ENCODE measurements at regions not wholly inside any gene's neighbourhood (a gene's known extent, or its start where the extent isn't known, plus 50 kb on each side); places are given as distances from the start of the nearest gene placed in this dataset.

DNA sequence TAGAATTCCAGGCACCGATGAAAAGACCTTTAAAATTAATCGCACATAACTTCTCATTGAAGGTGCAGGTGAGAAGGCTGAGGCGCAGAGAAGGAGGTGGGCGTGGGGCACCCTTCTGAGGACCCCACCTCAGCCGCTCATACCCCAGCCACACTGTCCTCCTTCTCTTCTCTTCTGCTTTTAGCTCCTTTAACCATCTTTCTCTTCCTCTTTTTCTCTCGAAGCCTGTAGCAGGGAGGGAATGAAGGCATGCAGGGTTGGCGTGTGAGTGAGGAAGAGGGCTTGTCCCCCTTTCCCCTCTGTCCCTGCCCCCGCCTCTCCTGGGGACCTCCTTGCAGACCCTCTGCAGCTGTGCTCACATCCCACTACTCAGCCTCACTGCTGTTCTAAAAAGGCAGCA lies 57.8 kb upstream of the CACNA1E start:
- Mint-ChIP-seq H3K27me3 (peaks cover 21% of the 10 kb centered on the region), H3K27ac (no peak overlapping the region), H3K36me3 (ENCODE audit: low read depth) (no peaks in the 10 kb centered on the region), H3K4me1 (peaks cover 13% of the 10 kb centered on the region), H3K9me3 (no peaks in the 10 kb centered on the region), H3K4me3 (no peak overlapping the region)
- ChIA-PET POLR2A (no interaction called here), CTCF (interaction anchor here (0.5 to 2.0 kb wide), 15 partner anchors 9 to 1638 kb away, joined by 3 to 9 read pairs (median 3); no protein-coding TSS in a partner anchor)
- no peak for DNase-seq

DNA sequence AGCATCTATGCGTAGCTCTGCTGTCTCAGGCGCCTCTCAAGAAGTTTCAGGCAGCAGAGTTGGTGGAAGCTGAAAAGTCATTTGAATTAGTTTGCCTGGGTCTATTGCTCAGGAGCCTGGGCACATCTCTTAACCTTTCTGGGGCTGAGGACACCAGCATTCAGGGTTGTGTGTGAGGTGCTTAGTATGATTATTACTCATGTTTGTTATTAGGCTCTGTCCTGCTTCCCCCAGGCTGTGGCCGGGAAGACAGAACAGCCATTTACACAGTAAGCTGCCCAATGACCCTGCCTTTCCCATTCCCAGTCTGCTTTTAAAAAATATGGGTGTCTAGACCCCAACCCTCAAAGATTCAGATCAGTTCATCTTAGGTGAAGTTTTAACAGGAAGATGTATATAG lies 53.9 kb upstream of the CACNA1E start:
- Mint-ChIP-seq H3K4me1 (peaks cover 6% of the 10 kb centered on the region), H3K27me3 (peaks cover 30% of the 10 kb centered on the region), H3K27ac (no peak overlapping the region), H3K9me3 (no peaks in the 10 kb centered on the region), H3K4me3 (no peak overlapping the region), H3K36me3 (ENCODE audit: low read depth) (no peaks in the 10 kb centered on the region)
- no peak for DNase-seq
- ChIA-PET CTCF (interaction anchor here (2.1 kb wide), 1 partner anchor 239 kb away, joined by 14 read pairs; no protein-coding TSS in a partner anchor), POLR2A (no interaction called here)

DNA sequence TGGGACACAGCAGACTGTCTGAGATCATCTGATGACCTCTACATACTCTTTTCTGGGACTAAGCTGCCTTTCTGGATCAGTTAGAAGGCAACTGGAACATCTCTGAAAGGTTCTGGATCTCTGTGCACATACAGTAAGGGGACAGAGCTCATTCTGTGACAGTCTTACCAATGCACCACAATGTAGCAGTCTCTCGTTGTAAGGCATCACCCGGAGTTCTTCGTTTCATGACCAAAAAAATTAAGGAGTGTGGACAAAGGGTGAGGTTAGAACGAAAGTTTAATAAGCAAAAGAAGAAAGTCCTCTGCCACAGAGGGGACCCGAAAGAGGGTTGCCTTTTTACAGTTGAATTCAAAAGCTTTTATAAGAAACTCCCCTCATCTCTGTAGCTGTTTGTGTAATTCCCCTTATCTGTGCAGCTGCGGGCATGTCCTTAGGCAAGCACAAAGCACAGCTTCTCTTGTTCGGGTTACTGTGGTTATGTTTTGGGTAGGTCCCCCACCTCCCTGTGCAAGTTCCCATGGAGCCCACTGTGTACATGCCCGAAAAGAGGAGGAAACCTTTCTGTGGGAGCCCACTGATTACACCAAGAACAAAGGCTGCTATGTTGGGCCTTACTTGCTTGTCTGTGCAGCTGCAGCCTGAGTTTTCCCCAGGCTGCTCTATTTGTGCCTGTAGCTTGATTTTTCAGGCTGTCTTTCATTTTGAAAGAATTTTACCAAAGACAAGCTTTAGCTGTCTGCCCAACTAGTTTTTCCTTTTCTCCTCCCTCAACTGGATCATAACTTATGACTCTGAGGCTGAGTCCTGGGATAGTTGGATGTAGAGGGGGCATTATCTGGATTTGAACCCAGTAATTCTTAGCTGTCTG lies 53.1 kb upstream of the CACNA1E start:
- POLR2A ChIA-PET, result no interaction called here
- H3K27me3 Mint-ChIP-seq, result peaks cover 32% of the 10 kb centered on the region
- H3K27ac Mint-ChIP-seq, result no peak overlapping the region
- H3K4me1 Mint-ChIP-seq, result no peaks in the 10 kb centered on the region
- no peaks in the 10 kb centered on the region for H3K9me3 Mint-ChIP-seq
- CTCF ChIA-PET, result interaction anchor here (0.9 to 2.1 kb wide), 4 partner anchors 41 to 249 kb away, joined by 3 to 14 read pairs (median 3); no protein-coding TSS in a partner anchor
- no peak for DNase-seq
- no peak overlapping the region for H3K4me3 Mint-ChIP-seq
- no peaks in the 10 kb centered on the region for H3K36me3 Mint-ChIP-seq (ENCODE audit: low read depth)
